ENCODE measurements at regions not wholly inside any gene's neighbourhood (a gene's known extent, or its start where the extent isn't known, plus 50 kb on each side); places are given as distances from the start of the nearest gene placed in this dataset.

DNA sequence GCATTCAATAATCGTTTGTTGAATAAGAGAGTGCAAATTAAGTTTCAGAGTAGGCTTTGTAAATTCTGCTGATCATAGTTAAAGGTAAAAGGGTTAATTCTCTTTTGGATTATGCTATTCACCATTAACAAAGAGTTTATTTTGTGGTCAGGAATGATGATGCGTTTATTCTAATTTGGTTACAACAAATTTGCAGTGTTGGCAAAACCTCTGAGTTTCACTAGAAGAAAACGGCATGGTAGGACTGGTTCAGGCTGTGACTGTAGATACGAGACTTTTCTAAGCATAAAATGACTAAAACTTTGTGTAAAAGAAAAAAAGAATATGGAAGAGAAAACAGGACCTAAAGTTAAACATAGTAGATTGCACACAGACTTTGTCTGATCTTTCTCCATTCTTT lies 234.7 kb downstream of the TLR4 start:
- no peak for TF ChIP-seq POLR2AphosphoS5 (IDR thresholded peaks at IDR 0.05; ENCODE audit: low read length)
- no peak for TF ChIP-seq SMC3 (IDR thresholded peaks at IDR 0.05; ENCODE audit: borderline replicate concordance, low read length)
- no peak for TF ChIP-seq SP1 (IDR thresholded peaks at IDR 0.05; ENCODE audit: low read depth, low read length)
- TF ChIP-seq, protein P1, sequence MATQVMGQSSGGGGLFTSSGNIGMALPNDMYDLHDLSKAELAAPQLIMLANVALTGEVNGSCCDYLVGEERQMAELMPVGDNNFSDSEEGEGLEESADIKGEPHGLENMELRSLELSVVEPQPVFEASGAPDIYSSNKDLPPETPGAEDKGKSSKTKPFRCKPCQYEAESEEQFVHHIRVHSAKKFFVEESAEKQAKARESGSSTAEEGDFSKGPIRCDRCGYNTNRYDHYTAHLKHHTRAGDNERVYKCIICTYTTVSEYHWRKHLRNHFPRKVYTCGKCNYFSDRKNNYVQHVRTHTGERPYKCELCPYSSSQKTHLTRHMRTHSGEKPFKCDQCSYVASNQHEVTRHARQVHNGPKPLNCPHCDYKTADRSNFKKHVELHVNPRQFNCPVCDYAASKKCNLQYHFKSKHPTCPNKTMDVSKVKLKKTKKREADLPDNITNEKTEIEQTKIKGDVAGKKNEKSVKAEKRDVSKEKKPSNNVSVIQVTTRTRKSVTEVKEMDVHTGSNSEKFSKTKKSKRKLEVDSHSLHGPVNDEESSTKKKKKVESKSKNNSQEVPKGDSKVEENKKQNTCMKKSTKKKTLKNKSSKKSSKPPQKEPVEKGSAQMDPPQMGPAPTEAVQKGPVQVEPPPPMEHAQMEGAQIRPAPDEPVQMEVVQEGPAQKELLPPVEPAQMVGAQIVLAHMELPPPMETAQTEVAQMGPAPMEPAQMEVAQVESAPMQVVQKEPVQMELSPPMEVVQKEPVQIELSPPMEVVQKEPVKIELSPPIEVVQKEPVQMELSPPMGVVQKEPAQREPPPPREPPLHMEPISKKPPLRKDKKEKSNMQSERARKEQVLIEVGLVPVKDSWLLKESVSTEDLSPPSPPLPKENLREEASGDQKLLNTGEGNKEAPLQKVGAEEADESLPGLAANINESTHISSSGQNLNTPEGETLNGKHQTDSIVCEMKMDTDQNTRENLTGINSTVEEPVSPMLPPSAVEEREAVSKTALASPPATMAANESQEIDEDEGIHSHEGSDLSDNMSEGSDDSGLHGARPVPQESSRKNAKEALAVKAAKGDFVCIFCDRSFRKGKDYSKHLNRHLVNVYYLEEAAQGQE (IDR thresholded peaks at IDR 0.05; ENCODE audit: low read depth, low read length), result no peak
- TF ChIP-seq, protein P2, sequence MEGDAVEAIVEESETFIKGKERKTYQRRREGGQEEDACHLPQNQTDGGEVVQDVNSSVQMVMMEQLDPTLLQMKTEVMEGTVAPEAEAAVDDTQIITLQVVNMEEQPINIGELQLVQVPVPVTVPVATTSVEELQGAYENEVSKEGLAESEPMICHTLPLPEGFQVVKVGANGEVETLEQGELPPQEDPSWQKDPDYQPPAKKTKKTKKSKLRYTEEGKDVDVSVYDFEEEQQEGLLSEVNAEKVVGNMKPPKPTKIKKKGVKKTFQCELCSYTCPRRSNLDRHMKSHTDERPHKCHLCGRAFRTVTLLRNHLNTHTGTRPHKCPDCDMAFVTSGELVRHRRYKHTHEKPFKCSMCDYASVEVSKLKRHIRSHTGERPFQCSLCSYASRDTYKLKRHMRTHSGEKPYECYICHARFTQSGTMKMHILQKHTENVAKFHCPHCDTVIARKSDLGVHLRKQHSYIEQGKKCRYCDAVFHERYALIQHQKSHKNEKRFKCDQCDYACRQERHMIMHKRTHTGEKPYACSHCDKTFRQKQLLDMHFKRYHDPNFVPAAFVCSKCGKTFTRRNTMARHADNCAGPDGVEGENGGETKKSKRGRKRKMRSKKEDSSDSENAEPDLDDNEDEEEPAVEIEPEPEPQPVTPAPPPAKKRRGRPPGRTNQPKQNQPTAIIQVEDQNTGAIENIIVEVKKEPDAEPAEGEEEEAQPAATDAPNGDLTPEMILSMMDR (IDR thresholded peaks at IDR 0.05 in 2 of 3, conservative IDR thresholded peaks at IDR 0.05 in 1 of 3; ENCODE audit: control insufficient read depth in 2 of 3, extremely low read depth in 1 of 3, insufficient read depth in 1 of 3, low read depth in 3 of 3, low read length in 3 of 3), result no peak
- TF ChIP-seq JUNB (IDR thresholded peaks at IDR 0.05), result no peak
- no peak for TF ChIP-seq RAD51 (IDR thresholded peaks at IDR 0.05)
- no peak for TF ChIP-seq STAT3 (IDR thresholded peaks at IDR 0.05; ENCODE audit: low read depth, low read length)
- no peak for TF ChIP-seq RFX5 (IDR thresholded peaks at IDR 0.05; ENCODE audit: low read depth, low read length)
- TF ChIP-seq EZH2 (IDR thresholded peaks at IDR 0.05; ENCODE audit: borderline replicate concordance, control insufficient read depth, low read depth, low read length), result no peak
- TF ChIP-seq ASH2L (IDR thresholded peaks at IDR 0.05; ENCODE audit: borderline replicate concordance, low read depth), result no peak
- TF ChIP-seq JUND (IDR thresholded peaks at IDR 0.05; ENCODE audit: low read depth, low read length), result no peak

Measured in GM12878 (cell line).